ENCODE measurements at regions not wholly inside any gene's neighbourhood (a gene's known extent, or its start where the extent isn't known, plus 50 kb on each side); places are given as distances from the start of the nearest gene placed in this dataset.

DNA sequence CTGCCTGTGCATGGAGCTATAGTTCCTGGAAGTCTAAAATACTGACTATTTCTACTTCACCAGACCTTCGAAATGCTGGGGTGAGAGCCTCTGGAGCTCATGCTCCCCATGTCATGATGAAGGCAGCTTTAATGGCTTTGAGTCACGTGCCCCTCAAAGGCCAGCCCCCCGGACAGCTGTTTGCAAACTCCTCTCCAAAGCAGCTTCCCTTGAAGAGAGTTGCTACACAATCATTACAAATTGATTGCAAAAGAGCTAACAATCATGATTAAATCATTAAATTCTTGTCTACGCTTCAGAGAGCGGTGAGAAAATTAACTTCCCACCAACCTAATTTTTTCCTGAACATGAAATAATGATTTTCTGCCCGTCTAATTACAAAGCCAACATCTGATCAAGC lies 134.8 kb upstream of the IRX6 start:
- Histone ChIP-seq H3K9me3 (ENCODE audit: control insufficient read depth, low read length) (peaks cover 11% of the 10 kb centered on the region), H3K9ac (ENCODE audit: extremely low read depth, low read length, poor library complexity, severe bottlenecking) (no peak overlapping the region), H3K4me1 (ENCODE audit: control insufficient read depth, insufficient read depth, low read length) (peaks cover 6% of the 10 kb centered on the region), H3K27me3 (ENCODE audit: control insufficient read depth, insufficient read depth, low read length, poor library complexity, severe bottlenecking) (no peaks in the 10 kb centered on the region), H3K36me3 (ENCODE audit: control insufficient read depth, insufficient read depth, low read length) (no peaks in the 10 kb centered on the region), H3K4me3 (ENCODE audit: low read length) (no peak overlapping the region), H3K27ac (ENCODE audit: low read depth, low read length) (no peak overlapping the region)
- Mint-ChIP-seq H3K9me3 (peaks cover 21% of the 10 kb centered on the region), H3K27me3 (ENCODE audit: insufficient read depth) (peaks cover 3% of the 10 kb centered on the region), H3K36me3 (ENCODE audit: low read depth) (no peaks in the 10 kb centered on the region), H3K4me1 (peaks cover 45% of the 10 kb centered on the region), H3K27ac (no peak overlapping the region), H3K4me3 (no peak overlapping the region)
- 73 to 80% methylated on average over 5 of the region's 6 CpGs for WGBS, 2 experiments (ENCODE audit: insufficient coverage in 1 of 2, insufficient read length in 1 of 2)
- DNase-seq, result no peak
- TF ChIP-seq, protein P1, sequence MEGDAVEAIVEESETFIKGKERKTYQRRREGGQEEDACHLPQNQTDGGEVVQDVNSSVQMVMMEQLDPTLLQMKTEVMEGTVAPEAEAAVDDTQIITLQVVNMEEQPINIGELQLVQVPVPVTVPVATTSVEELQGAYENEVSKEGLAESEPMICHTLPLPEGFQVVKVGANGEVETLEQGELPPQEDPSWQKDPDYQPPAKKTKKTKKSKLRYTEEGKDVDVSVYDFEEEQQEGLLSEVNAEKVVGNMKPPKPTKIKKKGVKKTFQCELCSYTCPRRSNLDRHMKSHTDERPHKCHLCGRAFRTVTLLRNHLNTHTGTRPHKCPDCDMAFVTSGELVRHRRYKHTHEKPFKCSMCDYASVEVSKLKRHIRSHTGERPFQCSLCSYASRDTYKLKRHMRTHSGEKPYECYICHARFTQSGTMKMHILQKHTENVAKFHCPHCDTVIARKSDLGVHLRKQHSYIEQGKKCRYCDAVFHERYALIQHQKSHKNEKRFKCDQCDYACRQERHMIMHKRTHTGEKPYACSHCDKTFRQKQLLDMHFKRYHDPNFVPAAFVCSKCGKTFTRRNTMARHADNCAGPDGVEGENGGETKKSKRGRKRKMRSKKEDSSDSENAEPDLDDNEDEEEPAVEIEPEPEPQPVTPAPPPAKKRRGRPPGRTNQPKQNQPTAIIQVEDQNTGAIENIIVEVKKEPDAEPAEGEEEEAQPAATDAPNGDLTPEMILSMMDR (conservative IDR thresholded peaks at IDR 0.05), result no peak

DNA sequence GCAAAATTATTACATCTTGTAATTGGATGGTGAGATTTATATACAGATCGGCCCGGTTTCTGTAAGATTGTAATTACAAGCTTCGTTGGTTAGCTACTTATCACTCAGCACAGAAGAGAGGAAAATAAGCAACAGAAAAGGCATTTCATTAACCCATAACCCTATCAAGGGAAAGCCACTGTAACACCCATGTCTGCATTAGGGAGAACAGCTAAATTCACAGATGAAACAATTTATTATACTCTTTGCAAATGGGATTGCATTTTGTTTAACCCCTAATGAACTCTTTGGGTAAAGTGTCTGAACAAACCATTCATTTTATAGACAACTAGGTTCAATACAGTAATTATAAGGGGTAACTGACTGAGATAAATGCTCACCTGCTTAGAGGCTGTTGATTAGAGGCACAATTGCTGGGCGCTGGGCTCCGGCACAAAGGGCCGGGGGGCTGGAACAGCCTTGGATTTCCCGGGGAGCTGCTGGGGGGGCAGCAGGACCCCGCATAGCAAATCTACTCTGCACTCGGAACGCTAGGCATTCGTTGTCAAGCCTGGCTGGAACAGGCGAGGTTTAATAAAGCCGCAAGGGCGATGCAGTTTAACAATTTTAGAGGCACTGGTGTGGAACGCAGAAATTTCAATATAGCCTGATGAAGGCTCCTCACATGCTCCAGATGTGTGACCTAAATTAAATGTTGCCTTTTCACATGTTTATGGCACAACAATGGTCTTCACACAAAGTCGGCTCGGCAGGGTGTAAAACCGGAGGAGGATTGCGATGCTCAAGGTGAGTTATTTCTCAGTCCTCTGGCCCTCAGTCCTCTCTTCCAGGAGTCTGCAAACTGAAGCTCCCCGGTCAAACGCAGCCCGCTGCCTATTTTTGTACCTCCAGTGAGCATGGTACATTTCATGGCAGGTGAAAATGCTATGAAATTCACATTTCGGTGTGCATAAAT lies 134.0 kb upstream of the IRX6 start:
- no peak overlapping the region for H3K27ac Mint-ChIP-seq
- no peak overlapping the region for H3K4me3 Mint-ChIP-seq
- H3K36me3 Mint-ChIP-seq (ENCODE audit: low read depth), result no peaks in the 10 kb centered on the region
- Histone ChIP-seq H3K4me1 (ENCODE audit: control insufficient read depth, insufficient read depth, low read length) (peaks cover under 1% of the 10 kb centered on the region), H3K36me3 (ENCODE audit: control insufficient read depth, insufficient read depth, low read length) (no peaks in the 10 kb centered on the region), H3K9me3 (ENCODE audit: control insufficient read depth, low read length) (peaks cover 11% of the 10 kb centered on the region), H3K27me3 (ENCODE audit: control insufficient read depth, insufficient read depth, low read length, poor library complexity, severe bottlenecking) (no peaks in the 10 kb centered on the region), H3K9ac (ENCODE audit: extremely low read depth, low read length, poor library complexity, severe bottlenecking) (no peak overlapping the region), H3K4me3 (ENCODE audit: low read length) (no peak overlapping the region), H3K27ac (ENCODE audit: low read depth, low read length) (no peak overlapping the region)
- peaks cover 21% of the 10 kb centered on the region for H3K9me3 Mint-ChIP-seq
- DNase-seq, result no peak
- H3K27me3 Mint-ChIP-seq (ENCODE audit: insufficient read depth), result peaks cover 3% of the 10 kb centered on the region
- H3K4me1 Mint-ChIP-seq, result peaks cover 38% of the 10 kb centered on the region
- TF ChIP-seq, protein P1 (conservative IDR thresholded peaks at IDR 0.05), result no peak
- 69% methylated on average over 18 to 23 of the region's 23 CpGs for WGBS, 2 experiments (ENCODE audit: insufficient coverage in 1 of 2, insufficient read length in 1 of 2)

DNA sequence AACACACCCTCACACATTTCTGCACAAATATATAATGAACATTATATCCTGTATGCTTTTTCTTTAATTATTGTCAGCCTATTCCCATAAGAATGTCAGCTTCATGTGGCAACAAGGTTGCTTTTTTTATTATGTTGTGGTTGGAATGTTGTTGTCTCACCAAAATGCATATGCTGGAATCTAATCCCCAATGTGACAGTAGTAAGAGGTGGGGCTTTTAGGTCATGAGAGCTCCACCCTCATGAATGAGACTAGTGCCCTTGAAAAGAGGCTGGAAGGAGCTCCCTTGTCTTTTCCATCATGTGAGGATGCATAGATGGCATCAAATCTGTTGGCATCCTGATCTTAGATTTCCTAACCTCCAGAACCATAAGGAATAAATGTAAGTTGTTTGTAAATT lies 131.3 kb upstream of the IRX6 start:
- Histone ChIP-seq H3K9ac (ENCODE audit: extremely low read depth, low read length, poor library complexity, severe bottlenecking) (no peak overlapping the region), H3K9me3 (ENCODE audit: control insufficient read depth, low read length) (peaks cover 20% of the 10 kb centered on the region), H3K4me3 (ENCODE audit: low read length) (no peak overlapping the region), H3K36me3 (ENCODE audit: control insufficient read depth, insufficient read depth, low read length) (no peaks in the 10 kb centered on the region), H3K27ac (ENCODE audit: low read depth, low read length) (no peak overlapping the region), H3K4me1 (ENCODE audit: control insufficient read depth, insufficient read depth, low read length) (no peaks in the 10 kb centered on the region), H3K27me3 (ENCODE audit: control insufficient read depth, insufficient read depth, low read length, poor library complexity, severe bottlenecking) (no peaks in the 10 kb centered on the region)
- H3K4me3 Mint-ChIP-seq, result no peak overlapping the region
- peaks cover 2% of the 10 kb centered on the region for H3K36me3 Mint-ChIP-seq (ENCODE audit: low read depth)
- peaks cover 40% of the 10 kb centered on the region for H3K9me3 Mint-ChIP-seq
- no peak for DNase-seq
- H3K27ac Mint-ChIP-seq, result no peak overlapping the region
- peaks cover 3% of the 10 kb centered on the region for H3K27me3 Mint-ChIP-seq (ENCODE audit: insufficient read depth)
- peaks cover 28% of the 10 kb centered on the region for H3K4me1 Mint-ChIP-seq
- TF ChIP-seq, protein P1 (conservative IDR thresholded peaks at IDR 0.05), result no peak
